Glomerular endothelial cell (primary cell): ENCODE measurements at regions not wholly inside any gene's neighbourhood (a gene's known extent, or its start where the extent isn't known, plus 50 kb on each side); places are given as distances from the start of the nearest gene placed in this dataset.

Source experiments
- DNase-seq: peaks from one replicate; pipeline ENCODE4 v3.0.0-alpha.2; 2011; ENCODE audit warnings: low read depth, low spot score; ENCODE audit errors: extremely low read depth

DNA sequence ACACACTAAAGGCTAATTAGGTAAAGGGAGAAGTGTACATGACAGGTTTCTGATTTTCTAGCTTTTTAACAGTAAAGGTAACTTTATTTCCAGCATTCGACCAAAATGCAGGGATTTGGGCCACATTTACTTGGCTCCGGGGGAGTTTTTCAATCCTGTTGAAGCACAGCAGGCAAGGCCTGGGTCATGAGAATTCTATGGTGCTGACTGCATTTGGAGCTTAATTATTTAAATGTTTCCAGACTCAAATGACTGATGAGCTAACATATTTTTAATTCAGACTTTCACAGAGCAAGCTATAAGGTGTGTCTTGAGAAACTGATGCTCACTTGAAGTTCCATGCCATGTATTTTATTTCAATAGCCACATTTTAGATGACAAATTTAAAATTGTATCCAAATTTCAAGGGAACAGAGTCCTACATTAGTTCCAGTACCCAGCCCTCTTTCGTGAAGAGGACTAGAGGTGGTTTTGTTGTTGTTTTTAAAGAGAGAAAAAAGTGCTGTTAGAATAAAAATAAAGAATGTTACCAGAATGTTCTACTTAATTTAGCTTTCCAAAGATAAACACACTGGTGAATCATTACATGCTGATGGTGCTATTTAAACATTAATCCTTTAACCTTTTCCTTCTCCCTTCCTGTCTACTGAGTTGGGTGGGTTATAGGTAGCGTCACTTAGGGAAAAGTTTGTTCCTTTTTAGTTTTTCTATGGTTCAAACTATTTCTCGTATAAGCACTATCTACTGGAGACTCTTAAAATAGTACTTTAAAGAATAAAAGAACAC lies 82.3 kb upstream of the PHACTR2 start:
- no peak for DNase-seq

DNA sequence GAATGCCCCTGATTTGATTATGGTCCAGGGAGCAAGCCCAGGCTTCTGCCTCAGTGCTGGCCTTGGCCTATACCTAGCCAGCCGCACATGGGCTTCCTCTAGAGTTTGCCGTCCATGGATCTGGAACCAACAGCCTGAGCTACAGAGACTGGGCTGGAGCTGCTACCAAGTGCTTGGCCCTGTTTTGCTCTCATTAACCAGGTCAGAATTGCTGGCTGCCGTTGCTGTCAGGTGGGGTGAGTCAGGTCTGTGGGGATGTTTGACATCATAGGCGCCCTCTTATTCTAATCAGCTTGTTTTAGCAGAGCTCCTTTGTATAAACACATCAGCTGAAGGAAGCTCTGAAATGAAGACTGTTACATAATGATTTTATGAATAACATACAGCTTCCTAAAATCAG lies 83.1 kb upstream of the PHACTR2 start:
- no peak for DNase-seq

DNA sequence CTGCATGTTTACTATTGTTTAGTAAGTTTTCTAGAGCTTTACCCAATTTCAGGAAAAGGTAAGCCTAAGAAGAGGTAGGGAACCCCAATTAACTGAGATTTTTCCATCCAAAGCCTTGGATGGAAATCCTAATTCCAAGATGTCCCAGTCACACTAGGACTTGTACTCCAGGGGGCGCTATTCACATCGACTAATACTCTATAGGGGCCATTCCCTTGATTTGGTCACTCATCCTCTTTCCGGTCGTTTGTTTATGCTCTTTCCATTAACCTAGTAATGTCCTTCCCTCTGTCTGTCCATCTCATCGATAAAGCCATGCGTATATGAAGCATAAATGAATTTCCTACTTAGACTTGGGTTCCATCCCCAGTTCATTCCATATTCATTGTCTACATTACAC lies 80.8 kb upstream of the FUCA2 start:
- no peak for DNase-seq

GRCh38 chr6:143591441-143591840 lies 79.9 kb upstream of the FUCA2 start:
- DNase-seq = no peak

DNA sequence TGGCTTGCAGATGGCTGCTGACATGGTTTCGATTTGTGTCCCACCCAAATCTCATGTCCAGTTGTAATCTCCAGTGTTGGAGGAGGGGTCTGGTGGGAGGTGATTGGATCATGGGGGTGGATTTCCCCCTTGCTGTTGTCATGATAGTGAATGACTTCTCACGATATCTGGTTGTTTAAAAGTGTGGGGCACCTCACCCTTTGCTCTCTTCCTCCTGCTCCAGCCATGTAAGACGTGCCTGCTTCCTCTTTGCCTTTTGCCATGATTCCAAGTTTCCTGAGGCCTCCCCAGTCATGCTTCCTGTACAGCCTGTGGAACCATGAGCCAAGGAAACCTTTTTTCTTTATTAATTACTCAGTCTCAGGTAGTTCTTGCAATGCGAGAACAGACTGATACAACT lies 77.6 kb upstream of the FUCA2 start:
- no peak for DNase-seq

- DNase-seq = no peak
Measured at GRCh38 chr6:143586557-143586956, 75.0 kb upstream of the FUCA2 start.

DNA sequence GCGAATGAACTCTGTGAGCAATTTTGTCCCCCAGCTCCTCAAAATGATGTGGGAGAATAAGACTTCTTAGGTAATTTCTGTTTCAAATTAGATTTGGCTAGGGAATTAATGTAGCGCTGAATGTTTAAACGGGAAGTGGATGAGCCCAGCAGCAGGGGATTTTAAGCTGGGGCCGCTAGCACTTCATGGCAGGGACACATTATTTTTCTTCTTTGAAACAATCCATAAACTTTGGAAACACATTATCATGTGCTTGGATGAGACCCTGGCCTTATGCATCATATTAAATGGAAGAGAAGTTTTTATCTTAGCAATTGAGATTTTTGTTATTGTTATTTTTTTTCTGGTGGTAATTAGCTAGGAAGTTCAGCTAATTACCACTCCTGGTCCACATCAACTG lies 74.2 kb upstream of the FUCA2 start:
- no peak for DNase-seq

DNA sequence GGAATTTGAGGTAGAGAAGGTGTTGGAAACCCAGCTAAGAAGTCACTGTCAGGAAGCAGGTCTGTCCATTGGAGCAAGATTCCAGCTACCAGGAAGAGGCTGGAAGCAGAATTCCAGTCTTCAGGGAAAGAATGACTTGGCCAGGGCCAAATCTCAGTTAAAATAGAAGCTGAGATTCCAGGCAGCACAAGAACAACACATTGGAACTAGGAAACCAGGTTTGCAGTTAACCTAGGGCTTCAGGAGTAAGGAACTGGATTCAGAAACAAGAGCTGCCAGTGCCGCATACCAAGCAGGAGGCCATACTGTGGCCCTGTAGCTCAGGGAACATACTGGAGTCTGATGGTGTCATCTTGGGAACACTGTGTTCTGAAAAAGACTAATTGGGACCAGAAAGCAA lies 73.7 kb upstream of the FUCA2 start:
- no peak for DNase-seq

- DNase-seq = no peak
Measured at GRCh38 chr6:143583542-143584327, 72.2 kb upstream of the FUCA2 start.

DNA sequence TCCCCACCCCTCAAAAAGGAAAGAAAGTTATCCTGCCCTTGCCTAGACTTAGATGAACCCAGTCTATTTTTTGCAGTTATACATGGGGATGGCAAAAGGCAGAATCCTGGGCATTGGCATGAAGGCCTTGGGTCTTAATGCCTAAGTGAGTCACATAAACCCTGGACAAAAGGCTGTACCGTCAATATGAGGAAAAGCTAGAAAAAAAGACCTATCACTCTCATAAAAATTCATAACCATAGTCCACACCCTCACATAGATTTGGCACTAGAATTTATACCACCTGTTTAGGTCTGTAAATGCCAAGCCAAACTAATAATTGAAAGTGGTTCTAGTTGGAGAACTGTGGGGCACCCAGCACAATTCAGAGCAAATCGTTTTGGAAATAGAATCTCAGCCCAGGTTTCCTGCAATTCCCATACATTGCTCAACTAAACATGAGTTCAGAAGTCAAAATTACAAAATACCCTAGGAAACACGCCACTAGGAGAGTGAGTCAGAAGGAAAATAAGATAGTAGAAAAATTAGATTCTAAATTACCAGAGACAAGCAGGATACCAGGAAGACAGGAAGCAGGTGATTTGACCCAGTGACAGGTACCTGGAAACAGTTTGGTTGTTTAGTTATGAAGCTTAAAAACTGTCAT lies 70.4 kb upstream of the FUCA2 start:
- DNase-seq = no peak

DNA sequence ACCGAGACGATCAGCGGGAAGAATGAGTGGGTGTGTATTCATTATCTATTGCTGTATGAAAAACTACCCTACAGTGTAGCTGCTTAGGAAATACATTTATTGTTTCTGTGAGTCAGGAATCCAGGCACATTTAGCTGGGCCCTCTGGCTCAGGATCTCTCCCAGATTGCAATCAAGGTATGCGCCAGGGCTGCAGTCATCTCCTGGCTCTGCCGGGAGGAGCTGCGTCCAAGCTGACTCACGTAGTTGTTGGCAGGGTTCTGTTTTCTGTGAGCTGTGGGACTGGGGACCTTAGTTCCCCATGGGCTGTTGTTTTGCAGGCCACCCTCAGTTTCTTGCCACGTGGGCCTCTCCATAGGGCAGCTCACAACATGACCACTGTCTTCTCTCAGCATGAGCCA lies 68.2 kb upstream of the FUCA2 start:
- DNase-seq = peak; percentile 41

- no peak for DNase-seq
Measured at GRCh38 chr6:143578054-143578453, 66.5 kb upstream of the FUCA2 start.

DNA sequence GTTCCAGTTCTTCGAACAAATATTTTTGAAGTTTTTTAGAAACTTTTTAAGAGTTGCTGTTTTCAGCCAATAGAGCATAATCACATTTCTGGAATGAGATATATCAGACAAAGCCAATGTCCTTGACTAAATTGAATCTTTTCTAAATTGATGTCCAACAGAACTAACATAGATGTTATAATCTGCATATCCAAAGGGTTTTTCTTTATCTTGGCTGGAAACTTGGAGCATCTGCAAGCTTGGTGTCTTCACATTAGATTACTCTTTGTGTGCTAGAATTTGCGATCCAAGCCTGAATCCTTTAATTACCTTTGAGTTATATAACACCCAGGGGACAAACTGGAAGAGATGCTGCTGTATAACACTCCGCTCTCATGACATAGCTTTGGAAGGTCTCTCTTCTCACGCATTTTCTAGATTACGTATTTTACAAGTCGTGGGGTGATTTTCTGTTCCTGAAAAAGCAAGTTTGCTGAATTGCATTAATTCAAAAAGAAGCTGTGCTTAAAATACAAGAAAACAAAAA lies 64.4 kb upstream of the FUCA2 start:
- DNase-seq = no peak

GRCh38 chr6:143575440-143575839 lies 63.9 kb upstream of the FUCA2 start:
- peak; percentile 80 for DNase-seq

DNA sequence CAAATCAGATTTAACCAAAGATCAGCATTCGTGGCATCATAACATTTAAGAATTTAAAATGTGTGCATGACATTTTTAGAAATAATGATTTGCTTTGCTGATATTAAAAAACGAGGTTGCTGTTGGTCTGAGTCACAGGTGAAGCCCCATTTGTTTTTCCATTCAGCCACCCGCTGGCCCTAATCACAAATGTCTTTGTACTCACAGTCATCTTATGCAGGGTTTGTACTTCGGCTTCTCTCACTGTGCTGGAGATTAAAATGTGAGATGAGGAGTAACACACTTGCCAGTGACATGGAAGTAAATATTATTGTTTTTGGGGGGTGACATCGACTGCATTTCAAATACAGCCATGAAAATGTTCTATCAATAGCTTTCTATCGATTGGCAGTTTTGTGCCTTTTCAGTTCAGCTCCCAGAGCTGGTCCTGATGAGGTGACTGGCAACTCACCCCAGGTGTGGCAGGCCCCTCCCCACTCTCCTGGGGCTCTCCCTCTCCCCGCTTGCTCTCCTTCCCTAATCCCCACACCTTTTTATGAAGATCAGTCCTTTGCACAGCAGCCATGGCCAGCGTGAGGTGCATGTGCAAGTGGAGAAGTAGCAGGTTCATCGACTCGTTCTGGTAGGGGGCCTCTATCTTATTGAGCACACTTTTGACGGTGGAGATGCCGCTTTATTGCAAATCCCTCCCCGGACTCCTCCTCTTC lies 58.8 kb upstream of the FUCA2 start:
- no peak for DNase-seq

DNA sequence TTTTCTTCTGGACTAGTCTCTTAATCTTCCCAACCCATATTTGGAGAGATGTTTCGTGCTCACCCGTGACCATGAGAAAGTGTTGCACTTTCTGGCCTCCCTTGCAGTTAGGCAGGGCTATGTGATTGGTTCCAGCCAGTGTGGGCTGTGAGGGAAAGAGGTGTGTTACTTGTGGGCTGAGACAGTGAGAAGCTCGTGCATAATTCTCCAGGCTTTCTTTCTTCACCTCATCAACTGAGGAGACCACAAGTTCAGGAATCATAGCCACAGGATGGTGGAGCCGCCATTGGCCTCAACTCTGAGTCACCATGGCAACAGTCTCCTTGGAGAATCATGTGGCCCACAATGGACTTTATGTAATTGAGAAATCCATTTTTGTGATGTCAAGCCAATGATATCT lies 57.5 kb upstream of the FUCA2 start:
- DNase-seq = no peak

DNA sequence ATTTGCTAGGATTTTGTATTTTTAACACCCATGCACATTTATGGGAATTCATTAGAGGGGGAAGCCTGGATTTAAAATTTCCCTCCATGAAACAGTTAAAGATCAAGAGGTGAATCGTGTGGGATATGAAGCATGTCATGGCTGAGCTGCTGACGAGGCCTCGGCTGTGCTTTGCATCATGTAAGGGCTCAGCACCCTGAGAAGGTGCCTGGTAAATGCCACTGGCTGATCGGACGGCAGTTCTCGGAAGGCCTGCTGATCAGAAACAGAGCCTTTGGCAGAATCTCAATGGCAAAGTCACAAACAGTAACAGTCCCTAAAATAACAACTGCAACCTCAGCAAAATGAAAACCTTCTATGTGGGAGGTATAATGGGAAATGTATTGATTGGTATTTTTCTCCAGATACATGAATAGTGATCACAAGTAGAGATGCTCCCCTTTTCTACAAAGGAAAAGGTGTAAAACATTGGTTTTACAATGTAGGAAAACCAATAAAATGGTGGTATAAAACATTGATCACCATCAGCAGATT lies 53.0 kb upstream of the FUCA2 start:
- DNase-seq = no peak

DNA sequence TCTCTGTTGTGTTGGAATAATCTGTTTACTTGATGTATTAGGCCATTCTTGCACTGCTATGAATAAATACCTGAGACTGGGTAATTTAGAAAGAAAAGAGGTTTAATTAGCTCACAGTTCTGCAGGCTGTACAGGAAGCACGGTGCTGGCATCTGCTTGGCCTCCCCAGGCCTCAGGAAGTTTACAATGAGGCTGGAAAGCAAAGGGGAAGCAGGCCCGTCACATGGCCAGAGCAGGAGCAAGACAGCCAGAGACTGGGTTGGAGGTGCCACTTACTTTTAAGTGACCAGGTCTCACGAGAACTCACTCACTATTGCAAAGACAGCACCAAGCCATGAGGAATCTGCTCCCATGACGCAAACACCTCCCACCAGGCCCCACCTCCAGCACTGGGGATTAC lies 50.6 kb upstream of the FUCA2 start:
- no peak for DNase-seq
